H1 (cell line): ENCODE measurements at regions not wholly inside any gene's neighbourhood (a gene's known extent, or its start where the extent isn't known, plus 50 kb on each side); places are given as distances from the start of the nearest gene placed in this dataset.

Source experiments
- CTCF ChIP-seq, 3 experiments: IDR thresholded peaks; 1 replicate in 2 of 3; 2 replicates in 1 of 3; pipeline versions ENCODE4 v1.5.1 to v1.6.1; 2011; ENCODE audit warnings: low read length in 3 of 3, mild to moderate bottlenecking in 3 of 3, inconsistent platforms in 2 of 3, low read depth in 1 of 3, moderate library complexity in 1 of 3; ENCODE audit not compliant: insufficient read depth in 1 of 3; ENCODE audit errors: control extremely low read depth in 1 of 3
- EP300 ChIP-seq, 2 experiments: IDR thresholded peaks; 1 replicate in 1 of 2; 2 replicates in 1 of 2; pipeline ENCODE4 v1.6.1; 2011 to 2012; ENCODE audit warnings: low read depth in 2 of 2, low read length in 2 of 2, mild to moderate bottlenecking in 2 of 2, borderline replicate concordance in 1 of 2, inconsistent platforms in 1 of 2, moderate library complexity in 1 of 2
- EZH2 ChIP-seq: fragments of 200-600 bp; sonication (generic); IDR thresholded peaks from 2 replicates; pipeline ENCODE4 v1.7.1; 2012; ENCODE audit warnings: low read depth, mild to moderate bottlenecking, moderate library complexity, low read length, inconsistent platforms; ENCODE audit not compliant: severe bottlenecking
- MAX ChIP-seq: IDR thresholded peaks from 2 replicates; pipeline ENCODE4 v1.6.1; 2012; ENCODE audit warnings: inconsistent platforms
- NANOG ChIP-seq: IDR thresholded peaks from 2 replicates; pipeline ENCODE4 v1.6.1; 2011; ENCODE audit warnings: low read length, low read depth, mild to moderate bottlenecking, inconsistent platforms; ENCODE audit not compliant: insufficient read depth, poor library complexity, severe bottlenecking
- POLR2A ChIP-seq, 2 experiments: IDR thresholded peaks; 1 replicate in 1 of 2; 2 replicates in 1 of 2; pipeline ENCODE4 v1.6.1; 2011; ENCODE audit warnings: low read depth in 2 of 2, low read length in 2 of 2, mild to moderate bottlenecking in 2 of 2; ENCODE audit errors: control extremely low read depth in 1 of 2
- POLR2AphosphoS5 ChIP-seq: IDR thresholded peaks from 2 replicates; pipeline ENCODE4 v1.6.1; 2011; ENCODE audit warnings: low read depth, low read length
- RAD21 ChIP-seq, 2 experiments: IDR thresholded peaks in 1 of 2; conservative IDR thresholded peaks in 1 of 2; 2 replicates each; pipeline ENCODE4 v1.6.1; 2011; ENCODE audit warnings: low read depth in 2 of 2, low read length in 2 of 2, improper control_type of control experiment in 1 of 2, inconsistent platforms in 1 of 2, mild to moderate bottlenecking in 1 of 2, moderate library complexity in 1 of 2
- RBBP5 ChIP-seq: IDR thresholded peaks from 2 replicates; pipeline ENCODE4 v1.7.1; 2012; ENCODE audit warnings: low read depth, mild to moderate bottlenecking, inconsistent platforms, low read length, moderate library complexity, borderline replicate concordance
- SP1 ChIP-seq: IDR thresholded peaks from 2 replicates; pipeline ENCODE4 v1.6.1; 2011; ENCODE audit warnings: low read depth, low read length
- SRF ChIP-seq: IDR thresholded peaks from 2 replicates; pipeline ENCODE4 v1.6.1; 2011; ENCODE audit warnings: mild to moderate bottlenecking, low read depth, low read length, moderate library complexity
- SUZ12 ChIP-seq: fragments of 200-600 bp; sonication (generic); IDR thresholded peaks from 2 replicates; pipeline ENCODE4 v1.6.1; 2012; ENCODE audit warnings: mild to moderate bottlenecking, inconsistent platforms, low read length, moderate library complexity, mixed read lengths
- YY1 ChIP-seq: IDR thresholded peaks from 2 replicates; pipeline ENCODE4 v1.6.1; 2011; ENCODE audit warnings: low read depth, mild to moderate bottlenecking, low read length

GRCh38 chr4:165784672-165785071 lies 88.4 kb upstream of the TLL1 start:
- no peak for TF ChIP-seq RAD21 (IDR thresholded peaks at IDR 0.05 in 1 of 2, conservative IDR thresholded peaks at IDR 0.05 in 1 of 2; ENCODE audit: low read depth in 2 of 2, low read length in 2 of 2)
- TF ChIP-seq SRF: no peak
- TF ChIP-seq SP1: no peak
- no peak for TF ChIP-seq NANOG
- no peak for TF ChIP-seq CTCF (IDR thresholded peaks at IDR 0.05; ENCODE audit: control extremely low read depth in 1 of 3, insufficient read depth in 1 of 3, low read depth in 1 of 3, low read length in 3 of 3)
- TF ChIP-seq RBBP5: no peak
- TF ChIP-seq SUZ12: no peak
- TF ChIP-seq EZH2: no peak
- no peak for TF ChIP-seq MAX
- no peak for TF ChIP-seq POLR2AphosphoS5
- no peak for TF ChIP-seq POLR2A (IDR thresholded peaks at IDR 0.05; ENCODE audit: control extremely low read depth in 1 of 2, low read depth in 2 of 2, low read length in 2 of 2)
- no peak for TF ChIP-seq YY1
- TF ChIP-seq EP300 (IDR thresholded peaks at IDR 0.05; ENCODE audit: borderline replicate concordance in 1 of 2, low read depth in 2 of 2, low read length in 2 of 2): no peak
